OCI-LY1 (cell line): ENCODE measurements at regions not wholly inside any gene's neighbourhood (a gene's known extent, or its start where the extent isn't known, plus 50 kb on each side); places are given as distances from the start of the nearest gene placed in this dataset.

ENCODE experiments used
- EZH2 ChIP-seq: fragments of 200-600 bp; sonication (generic), shearing (Covaris generic); IDR thresholded peaks from 2 replicates; pipeline ENCODE4 v1.8.0; 2017; ENCODE audit warnings: borderline replicate concordance, mixed run types, mild to moderate bottlenecking, antibody characterized with exemption, low read length, moderate library complexity, mixed read lengths
- TF ChIP-seq, protein P1 (sequence below): fragments of 200-600 bp; sonication (generic), shearing (Covaris generic); IDR thresholded peaks from 2 replicates; pipeline ENCODE4 v1.5.1; 2017; ENCODE audit warnings: mild to moderate bottlenecking, antibody characterized with exemption, low read length, moderate library complexity, mixed read lengths

DNA sequence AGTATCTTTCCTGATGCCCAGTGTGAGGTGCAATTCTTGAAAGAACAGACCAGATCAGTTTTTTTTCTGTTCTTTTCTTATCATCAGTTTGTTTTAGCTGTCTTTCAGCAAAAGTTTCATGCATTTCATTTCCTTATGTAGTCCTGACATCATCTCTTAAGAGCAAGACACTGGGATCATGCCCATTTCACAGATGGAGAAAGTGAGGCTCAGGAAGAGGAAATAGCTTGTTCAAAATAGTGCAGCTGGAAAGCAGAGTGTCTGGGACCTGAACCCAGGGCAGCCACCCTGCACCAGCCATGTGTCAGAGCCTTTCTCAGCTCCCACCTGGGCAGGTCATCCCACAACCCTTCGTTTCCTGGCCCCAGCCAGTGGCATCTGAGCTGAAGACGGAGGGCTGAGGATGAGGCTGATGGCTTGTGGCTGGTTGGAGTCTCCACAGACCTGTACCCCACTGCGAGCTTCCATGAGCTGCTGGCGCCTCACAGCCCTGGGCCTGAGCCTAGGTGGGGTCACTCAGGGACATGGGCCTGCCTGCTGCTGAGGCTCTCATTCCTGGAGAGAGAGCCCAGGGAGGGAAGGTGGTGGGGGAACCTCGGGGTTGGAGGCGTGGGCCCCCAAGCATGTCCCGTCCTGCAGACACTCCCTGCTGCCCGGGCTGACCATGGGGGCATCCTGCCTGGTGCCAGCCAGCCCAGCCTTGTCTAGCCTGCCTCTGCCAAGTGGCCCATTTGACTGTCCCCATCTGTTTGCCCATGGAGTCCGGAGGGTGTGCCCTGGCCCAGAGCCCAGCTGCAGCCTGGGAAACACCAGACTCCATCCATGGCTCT lies 61.8 kb downstream of the SMIM38 start:
- TF ChIP-seq EZH2, result no peak
- TF ChIP-seq, protein P1, sequence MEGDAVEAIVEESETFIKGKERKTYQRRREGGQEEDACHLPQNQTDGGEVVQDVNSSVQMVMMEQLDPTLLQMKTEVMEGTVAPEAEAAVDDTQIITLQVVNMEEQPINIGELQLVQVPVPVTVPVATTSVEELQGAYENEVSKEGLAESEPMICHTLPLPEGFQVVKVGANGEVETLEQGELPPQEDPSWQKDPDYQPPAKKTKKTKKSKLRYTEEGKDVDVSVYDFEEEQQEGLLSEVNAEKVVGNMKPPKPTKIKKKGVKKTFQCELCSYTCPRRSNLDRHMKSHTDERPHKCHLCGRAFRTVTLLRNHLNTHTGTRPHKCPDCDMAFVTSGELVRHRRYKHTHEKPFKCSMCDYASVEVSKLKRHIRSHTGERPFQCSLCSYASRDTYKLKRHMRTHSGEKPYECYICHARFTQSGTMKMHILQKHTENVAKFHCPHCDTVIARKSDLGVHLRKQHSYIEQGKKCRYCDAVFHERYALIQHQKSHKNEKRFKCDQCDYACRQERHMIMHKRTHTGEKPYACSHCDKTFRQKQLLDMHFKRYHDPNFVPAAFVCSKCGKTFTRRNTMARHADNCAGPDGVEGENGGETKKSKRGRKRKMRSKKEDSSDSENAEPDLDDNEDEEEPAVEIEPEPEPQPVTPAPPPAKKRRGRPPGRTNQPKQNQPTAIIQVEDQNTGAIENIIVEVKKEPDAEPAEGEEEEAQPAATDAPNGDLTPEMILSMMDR, result no peak
